Epithelial cell of esophagus (primary cell): ENCODE measurements at regions not wholly inside any gene's neighbourhood (a gene's known extent, or its start where the extent isn't known, plus 50 kb on each side); places are given as distances from the start of the nearest gene placed in this dataset.

Experiments used
- DNase-seq: peaks from one replicate; pipeline ENCODE4 v3.0.0; 2010; ENCODE audit warnings: low read depth
- H3K4me3 ChIP-seq: 2 replicates; pipeline ENCODE4 v1.5.1; 2011; ENCODE audit warnings: mild to moderate bottlenecking, low read length, control low read depth
- TF ChIP-seq, protein P1 (sequence below): IDR thresholded peaks from 2 replicates; pipeline ENCODE4 v1.5.1; 2011; ENCODE audit warnings: low read depth, mild to moderate bottlenecking, low read length, control low read depth, inconsistent platforms; ENCODE audit not compliant: insufficient read depth; ENCODE audit errors: missing control alignments

DNA sequence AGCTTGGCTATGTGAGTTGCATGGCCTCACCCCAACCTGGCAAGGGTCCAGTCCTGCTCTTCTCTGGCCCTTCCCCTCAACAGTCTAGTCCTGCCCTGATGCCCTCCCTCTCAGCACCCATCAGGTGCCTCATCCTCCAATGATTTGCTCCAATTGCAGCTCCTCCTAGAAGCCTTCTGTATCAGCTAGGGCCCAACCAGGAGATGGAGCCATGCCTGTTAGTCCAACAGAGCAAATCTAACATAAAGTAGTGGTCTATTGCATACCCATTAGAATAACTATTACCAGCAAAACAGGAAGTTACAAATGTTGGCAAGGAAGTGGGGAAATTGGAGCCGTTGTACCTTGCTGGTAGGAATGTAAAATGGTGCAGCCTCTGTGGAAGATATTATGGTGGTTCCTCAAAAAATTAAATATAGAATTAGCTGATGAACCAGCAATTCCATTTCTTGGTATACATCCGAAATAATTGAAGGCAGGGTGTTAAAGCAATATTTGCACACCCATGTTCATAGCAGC is 163.5 kb downstream of the VRK1 start:
- no peak for DNase-seq
- no peak overlapping the region for H3K4me3 ChIP-seq
- TF ChIP-seq, protein P1, sequence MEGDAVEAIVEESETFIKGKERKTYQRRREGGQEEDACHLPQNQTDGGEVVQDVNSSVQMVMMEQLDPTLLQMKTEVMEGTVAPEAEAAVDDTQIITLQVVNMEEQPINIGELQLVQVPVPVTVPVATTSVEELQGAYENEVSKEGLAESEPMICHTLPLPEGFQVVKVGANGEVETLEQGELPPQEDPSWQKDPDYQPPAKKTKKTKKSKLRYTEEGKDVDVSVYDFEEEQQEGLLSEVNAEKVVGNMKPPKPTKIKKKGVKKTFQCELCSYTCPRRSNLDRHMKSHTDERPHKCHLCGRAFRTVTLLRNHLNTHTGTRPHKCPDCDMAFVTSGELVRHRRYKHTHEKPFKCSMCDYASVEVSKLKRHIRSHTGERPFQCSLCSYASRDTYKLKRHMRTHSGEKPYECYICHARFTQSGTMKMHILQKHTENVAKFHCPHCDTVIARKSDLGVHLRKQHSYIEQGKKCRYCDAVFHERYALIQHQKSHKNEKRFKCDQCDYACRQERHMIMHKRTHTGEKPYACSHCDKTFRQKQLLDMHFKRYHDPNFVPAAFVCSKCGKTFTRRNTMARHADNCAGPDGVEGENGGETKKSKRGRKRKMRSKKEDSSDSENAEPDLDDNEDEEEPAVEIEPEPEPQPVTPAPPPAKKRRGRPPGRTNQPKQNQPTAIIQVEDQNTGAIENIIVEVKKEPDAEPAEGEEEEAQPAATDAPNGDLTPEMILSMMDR, result no peak

DNA sequence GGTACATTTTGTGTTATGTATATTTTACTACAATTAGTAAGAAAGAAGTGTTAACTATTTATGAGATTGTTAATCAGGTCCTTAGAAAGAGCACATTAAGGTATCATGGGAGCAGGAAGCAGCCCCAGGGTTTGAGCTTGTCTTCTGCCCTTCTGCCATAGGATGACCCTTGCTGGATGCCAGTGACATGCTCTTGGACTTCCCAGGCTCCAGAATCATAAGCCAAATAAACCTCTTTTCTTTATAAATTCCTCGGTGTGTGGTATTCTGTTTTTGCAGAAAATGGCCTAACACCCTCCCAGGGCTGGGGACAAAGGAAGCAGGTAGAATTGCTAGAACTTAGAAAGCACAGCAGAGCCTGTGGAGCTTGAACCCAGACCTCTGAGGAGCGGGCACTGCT is 164.7 kb downstream of the VRK1 start:
- TF ChIP-seq, protein P1, result no peak
- no peak for DNase-seq
- H3K4me3 ChIP-seq, result no peak overlapping the region

GRCh38 chr14:96962337-96962736 is 165.2 kb downstream of the VRK1 start:
- DNase-seq, result no peak
- TF ChIP-seq, protein P1, result no peak
- H3K4me3 ChIP-seq, result no peak overlapping the region

GRCh38 chr14:96964726-96965415 is 167.7 kb downstream of the VRK1 start:
- H3K4me3 ChIP-seq, result no peak overlapping the region
- DNase-seq, result no peak
- TF ChIP-seq, protein P1, result no peak

GRCh38 chr14:96965885-96966595 is 168.9 kb downstream of the VRK1 start:
- TF ChIP-seq, protein P1, result no peak
- no peak for DNase-seq
- H3K4me3 ChIP-seq, result no peak overlapping the region

DNA sequence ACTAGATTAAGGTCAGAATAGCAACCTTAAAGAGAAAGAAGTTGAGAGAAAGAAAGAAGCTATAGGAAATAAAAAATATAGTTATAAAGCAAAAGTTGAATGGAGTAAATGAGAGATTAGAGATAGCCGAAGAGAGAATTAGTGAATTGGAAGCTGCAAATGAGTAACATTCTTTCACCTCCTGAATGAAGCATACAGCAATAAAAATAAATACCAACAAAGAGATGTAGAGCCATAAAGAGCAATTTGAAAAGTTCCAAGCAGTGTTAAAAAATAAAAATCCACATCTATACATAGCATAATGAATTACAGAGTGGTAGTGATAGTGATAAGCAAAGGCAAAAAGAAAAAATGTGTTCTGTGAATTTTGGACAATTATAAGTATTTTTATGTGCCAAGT is 177.9 kb downstream of the VRK1 start:
- TF ChIP-seq, protein P1, result no peak
- DNase-seq, result no peak
- H3K4me3 ChIP-seq, result no peak overlapping the region
